ENCODE measurements at regions not wholly inside any gene's neighbourhood (a gene's known extent, or its start where the extent isn't known, plus 50 kb on each side); places are given as distances from the start of the nearest gene placed in this dataset.

GRCh38 chr7:96579119-96579518, 130.5 kb downstream of the SEM1 start:
- H3K79me2 ChIP-seq (ENCODE audit: low read length) = no peaks in the 10 kb centered on the region
- no peak overlapping the region for H3K4me2 ChIP-seq (ENCODE audit: low read length)
- no peak overlapping the region for H2AFZ ChIP-seq (ENCODE audit: low read depth, low read length)
- TF ChIP-seq CTCF (IDR thresholded peaks at IDR 0.05; ENCODE audit: low read depth, low read length) = no peak
- TF ChIP-seq EZH2phosphoT487 (IDR thresholded peaks at IDR 0.05; ENCODE audit: low read depth) = no peak
- no peaks in the 10 kb centered on the region for H3K9me3 ChIP-seq (ENCODE audit: insufficient read depth, low read length)
- no peak overlapping the region for H3K27ac ChIP-seq (ENCODE audit: low read length)
- H4K20me1 ChIP-seq (ENCODE audit: insufficient read depth, low read length) = no peaks in the 10 kb centered on the region
- H3K27me3 ChIP-seq (ENCODE audit: low read depth, low read length) = no peaks in the 10 kb centered on the region
- no peaks in the 10 kb centered on the region for H3K4me1 ChIP-seq (ENCODE audit: low read length)
- H3K9ac ChIP-seq (ENCODE audit: low read length) = no peak overlapping the region
- no peak overlapping the region for H3K4me3 ChIP-seq (ENCODE audit: low read length)
- no peaks in the 10 kb centered on the region for H3K36me3 ChIP-seq (replicated peaks; ENCODE audit: low read depth, low read length)

- Histone ChIP-seq H3K27me3 (ENCODE audit: low read depth, low read length) (no peaks in the 10 kb centered on the region), H3K4me3 (ENCODE audit: low read length) (no peak overlapping the region), H3K27ac (ENCODE audit: low read length) (no peak overlapping the region), H3K36me3 (replicated peaks; ENCODE audit: low read depth, low read length) (no peaks in the 10 kb centered on the region), H3K9ac (ENCODE audit: low read length) (no peak overlapping the region), H4K20me1 (ENCODE audit: insufficient read depth, low read length) (no peaks in the 10 kb centered on the region), H2AFZ (ENCODE audit: low read depth, low read length) (no peak overlapping the region), H3K4me2 (ENCODE audit: low read length) (no peak overlapping the region), H3K4me1 (ENCODE audit: low read length) (no peaks in the 10 kb centered on the region), H3K79me2 (ENCODE audit: low read length) (no peaks in the 10 kb centered on the region), H3K9me3 (ENCODE audit: insufficient read depth, low read length) (no peaks in the 10 kb centered on the region)
- TF ChIP-seq EZH2phosphoT487 (IDR thresholded peaks at IDR 0.05; ENCODE audit: low read depth) (no peak), CTCF (IDR thresholded peaks at IDR 0.05; ENCODE audit: low read depth, low read length) (no peak)
These were observed 131.0 kb downstream of the SEM1 start for GRCh38 chr7:96578606-96579005.

- no peak overlapping the region for H2AFZ ChIP-seq (ENCODE audit: low read depth, low read length)
- H3K27me3 ChIP-seq (ENCODE audit: low read depth, low read length) = no peaks in the 10 kb centered on the region
- H3K4me1 ChIP-seq (ENCODE audit: low read length) = no peaks in the 10 kb centered on the region
- H3K4me3 ChIP-seq (ENCODE audit: low read length) = no peak overlapping the region
- H3K36me3 ChIP-seq (replicated peaks; ENCODE audit: low read depth, low read length) = no peaks in the 10 kb centered on the region
- TF ChIP-seq EZH2phosphoT487 (IDR thresholded peaks at IDR 0.05; ENCODE audit: low read depth) (no peak), CTCF (IDR thresholded peaks at IDR 0.05; ENCODE audit: low read depth, low read length) (no peak)
- no peaks in the 10 kb centered on the region for H3K9me3 ChIP-seq (ENCODE audit: insufficient read depth, low read length)
- H4K20me1 ChIP-seq (ENCODE audit: insufficient read depth, low read length) = no peaks in the 10 kb centered on the region
- no peak overlapping the region for H3K27ac ChIP-seq (ENCODE audit: low read length)
- no peak overlapping the region for H3K4me2 ChIP-seq (ENCODE audit: low read length)
- H3K79me2 ChIP-seq (ENCODE audit: low read length) = no peaks in the 10 kb centered on the region
- H3K9ac ChIP-seq (ENCODE audit: low read length) = no peak overlapping the region
These were observed 146.2 kb downstream of the SEM1 start for GRCh38 chr7:96563409-96563808.

- no peak overlapping the region for H3K4me2 ChIP-seq (ENCODE audit: low read length)
- H3K27me3 ChIP-seq (ENCODE audit: low read depth, low read length) = no peaks in the 10 kb centered on the region
- no peaks in the 10 kb centered on the region for H3K9me3 ChIP-seq (ENCODE audit: insufficient read depth, low read length)
- H3K9ac ChIP-seq (ENCODE audit: low read length) = no peak overlapping the region
- no peaks in the 10 kb centered on the region for H3K36me3 ChIP-seq (replicated peaks; ENCODE audit: low read depth, low read length)
- no peak for TF ChIP-seq EZH2phosphoT487 (IDR thresholded peaks at IDR 0.05; ENCODE audit: low read depth)
- TF ChIP-seq CTCF (IDR thresholded peaks at IDR 0.05; ENCODE audit: low read depth, low read length) = no peak
- no peaks in the 10 kb centered on the region for H3K4me1 ChIP-seq (ENCODE audit: low read length)
- H3K27ac ChIP-seq (ENCODE audit: low read length) = no peak overlapping the region
- H4K20me1 ChIP-seq (ENCODE audit: insufficient read depth, low read length) = no peaks in the 10 kb centered on the region
- H2AFZ ChIP-seq (ENCODE audit: low read depth, low read length) = no peak overlapping the region
- H3K79me2 ChIP-seq (ENCODE audit: low read length) = no peaks in the 10 kb centered on the region
- no peak overlapping the region for H3K4me3 ChIP-seq (ENCODE audit: low read length)
These were observed 146.7 kb downstream of the SEM1 start for GRCh38 chr7:96562966-96563365.
